ENCODE measurements at regions not wholly inside any gene's neighbourhood (a gene's known extent, or its start where the extent isn't known, plus 50 kb on each side); places are given as distances from the start of the nearest gene placed in this dataset.

DNA sequence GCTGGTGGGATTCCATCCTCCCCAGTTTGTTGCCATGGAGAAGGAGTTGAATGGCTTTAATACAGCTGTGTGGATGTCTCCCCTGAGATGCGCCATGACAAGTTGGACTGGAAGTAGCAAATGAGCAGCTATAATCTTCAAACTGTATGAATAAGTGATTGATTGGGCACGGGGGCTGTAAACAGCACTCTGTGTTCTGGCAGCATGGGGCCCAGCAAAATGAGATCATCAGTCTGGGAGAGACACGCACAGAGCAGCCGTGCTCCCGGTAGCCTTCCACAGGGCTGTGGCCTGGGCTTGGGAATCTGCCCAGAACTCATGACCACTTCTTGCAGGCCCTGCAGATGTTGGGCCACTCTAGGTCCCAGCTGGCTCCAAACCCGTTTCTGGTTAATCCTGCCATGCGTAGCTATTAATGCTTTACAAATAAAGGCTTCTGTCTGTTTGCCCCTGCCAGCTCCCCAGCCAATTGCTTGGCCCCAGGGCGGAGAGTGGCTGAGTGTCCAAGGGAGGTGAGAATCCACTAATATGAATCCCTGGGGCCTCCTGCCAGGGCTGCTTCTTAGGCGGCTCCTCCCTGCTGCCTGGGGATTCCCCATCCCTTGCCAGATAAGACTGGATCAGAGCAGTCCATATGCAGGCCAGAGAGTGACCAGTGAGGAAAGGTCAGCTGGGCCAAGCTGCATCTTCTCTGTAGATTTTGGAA lies 642.9 kb downstream of the AJAP1 start:
- ChIA-PET RAD21 (ENCODE audit: unreplicated experiment) (no interaction called here), CTCF (no interaction called here), SMC1A (ENCODE audit: uncharacterized antibody, unreplicated experiment) (no interaction called here), POLR2A (no interaction called here)
- DNase-seq (ENCODE audit: low read depth, low spot score), result no peak
- BruUV-seq (replicated peaks), result no TSS peak
- no peak overlapping the region for H2AFZ ChIP-seq (ENCODE audit: control insufficient read depth, low read depth, low read length)
- intact Hi-C loops (cut with micrococcal nuclease; ENCODE audit: unreplicated experiment) (no loop called here), in situ Hi-C loops (cut with MboI) (no loop called here)
- ATAC-seq, result no peak
- no peak for FAIRE-seq
- no peaks in the 10 kb centered on the region for H3K36me3 ChIP-seq (ENCODE audit: control insufficient read depth in 2 of 2, insufficient read depth in 2 of 2, low read length in 1 of 2)
- H3K27me3 ChIP-seq (replicated peaks in 1 of 2; ENCODE audit: control insufficient read depth in 2 of 2, insufficient read depth in 2 of 2, low read length in 1 of 2), result no peaks in the 10 kb centered on the region
- no peaks in the 10 kb centered on the region for H4K20me1 ChIP-seq (ENCODE audit: control insufficient read depth, insufficient read depth)
- TF ChIP-seq, protein P1, sequence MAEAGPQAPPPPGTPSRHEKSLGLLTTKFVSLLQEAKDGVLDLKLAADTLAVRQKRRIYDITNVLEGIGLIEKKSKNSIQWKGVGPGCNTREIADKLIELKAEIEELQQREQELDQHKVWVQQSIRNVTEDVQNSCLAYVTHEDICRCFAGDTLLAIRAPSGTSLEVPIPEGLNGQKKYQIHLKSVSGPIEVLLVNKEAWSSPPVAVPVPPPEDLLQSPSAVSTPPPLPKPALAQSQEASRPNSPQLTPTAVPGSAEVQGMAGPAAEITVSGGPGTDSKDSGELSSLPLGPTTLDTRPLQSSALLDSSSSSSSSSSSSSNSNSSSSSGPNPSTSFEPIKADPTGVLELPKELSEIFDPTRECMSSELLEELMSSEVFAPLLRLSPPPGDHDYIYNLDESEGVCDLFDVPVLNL (IDR thresholded peaks at IDR 0.05; ENCODE audit: low read depth, low read length), result no peak
- TF ChIP-seq SMARCA5 (IDR thresholded peaks at IDR 0.05), result no peak
- no peak for TF ChIP-seq SPI1 (IDR thresholded peaks at IDR 0.05; ENCODE audit: borderline replicate concordance, insufficient read depth, low read depth, low read length)
- TF ChIP-seq EZH2 (IDR thresholded peaks at IDR 0.05; ENCODE audit: borderline replicate concordance, control insufficient read depth, low read depth, low read length), result no peak
- no peak for TF ChIP-seq ZSCAN29 (IDR thresholded peaks at IDR 0.05)
- no peaks in the 10 kb centered on the region for H3K4me1 ChIP-seq (ENCODE audit: control insufficient read depth, insufficient read depth, low read length)
- H3K27ac ChIP-seq (ENCODE audit: control insufficient read depth, insufficient read depth), result no peak overlapping the region
- H3K79me2 ChIP-seq (ENCODE audit: control insufficient read depth, insufficient read depth, low read length), result no peaks in the 10 kb centered on the region
- H3K9me3 ChIP-seq (replicated peaks; ENCODE audit: control insufficient read depth, insufficient read depth, low read length), result no peaks in the 10 kb centered on the region
- 46% methylated on average over 9 of the region's 9 CpGs for WGBS (ENCODE audit: insufficient coverage, insufficient replicate concordance, low lambda C conversion rate, missing lambda C conversion rate)
- H3K9ac ChIP-seq (ENCODE audit: control insufficient read depth, insufficient read depth, low read length), result no peak overlapping the region
- H3K4me2 ChIP-seq (ENCODE audit: control insufficient read depth, insufficient read depth), result no peak overlapping the region
- H3K4me3 ChIP-seq, result no peak overlapping the region

DNA sequence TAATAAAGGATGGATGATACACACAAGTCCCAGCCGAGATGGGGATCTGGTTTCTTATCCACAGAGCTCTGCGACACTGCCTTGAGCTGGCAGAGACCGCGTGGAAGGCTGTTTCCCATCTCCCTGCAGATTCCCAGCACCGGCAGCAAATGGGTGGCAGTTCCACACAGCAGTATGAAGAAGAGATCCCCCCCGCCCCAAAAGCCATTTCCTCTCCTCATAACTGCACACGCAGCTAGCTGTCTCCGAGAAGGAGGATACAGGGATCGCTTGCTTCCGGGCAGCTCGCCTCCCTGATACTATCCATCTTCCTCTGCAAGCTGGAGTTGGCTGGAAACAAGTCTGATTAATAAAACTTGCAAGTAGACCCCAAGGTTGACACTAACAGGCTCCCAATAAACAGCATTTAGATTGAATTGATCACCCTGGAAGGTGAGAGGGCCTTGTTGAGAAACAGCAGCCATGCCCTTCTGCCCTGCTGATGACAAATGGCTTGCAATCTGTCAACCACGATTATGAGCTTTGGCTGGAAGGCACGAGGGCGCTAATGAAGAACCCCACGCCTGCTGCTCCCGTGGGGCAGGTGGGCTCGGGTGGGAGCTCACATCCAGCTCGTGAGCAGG lies 642.3 kb downstream of the AJAP1 start:
- no peak overlapping the region for H3K4me3 ChIP-seq
- no peak overlapping the region for H3K27ac ChIP-seq (ENCODE audit: control insufficient read depth, insufficient read depth)
- H3K36me3 ChIP-seq (ENCODE audit: control insufficient read depth in 2 of 2, insufficient read depth in 2 of 2, low read length in 1 of 2), result no peaks in the 10 kb centered on the region
- H3K4me2 ChIP-seq (ENCODE audit: control insufficient read depth, insufficient read depth), result no peak overlapping the region
- no peak for FAIRE-seq
- no peaks in the 10 kb centered on the region for H3K27me3 ChIP-seq (replicated peaks in 1 of 2; ENCODE audit: control insufficient read depth in 2 of 2, insufficient read depth in 2 of 2, low read length in 1 of 2)
- H3K9ac ChIP-seq (ENCODE audit: control insufficient read depth, insufficient read depth, low read length), result no peak overlapping the region
- DNase-seq (ENCODE audit: low read depth, low spot score), result no peak
- RAD21 ChIA-PET (ENCODE audit: unreplicated experiment), result no interaction called here
- ATAC-seq, result no peak
- H3K79me2 ChIP-seq (ENCODE audit: control insufficient read depth, insufficient read depth, low read length), result no peaks in the 10 kb centered on the region
- BruUV-seq (replicated peaks), result no TSS peak
- no peaks in the 10 kb centered on the region for H3K4me1 ChIP-seq (ENCODE audit: control insufficient read depth, insufficient read depth, low read length)
- in situ Hi-C loops (cut with MboI), result no loop called here
- POLR2A ChIA-PET, result no interaction called here
- H2AFZ ChIP-seq (ENCODE audit: control insufficient read depth, low read depth, low read length), result no peak overlapping the region
- 27% methylated on average over 18 of the region's 18 CpGs for WGBS (ENCODE audit: insufficient coverage, insufficient replicate concordance, low lambda C conversion rate, missing lambda C conversion rate)
- SMC1A ChIA-PET (ENCODE audit: uncharacterized antibody, unreplicated experiment), result no interaction called here
- TF ChIP-seq ZZZ3 (IDR thresholded peaks at IDR 0.05; ENCODE audit: control insufficient read depth, insufficient read length, low read depth) (no peak), SMARCA5 (IDR thresholded peaks at IDR 0.05) (no peak), RFX5 (IDR thresholded peaks at IDR 0.05; ENCODE audit: low read depth, low read length) (no peak), KAT2A (conservative IDR thresholded peaks at IDR 0.05; ENCODE audit: control insufficient read depth, low read depth, low read length) (no peak), HCFC1 (IDR thresholded peaks at IDR 0.05; ENCODE audit: low read length) (no peak), NRF1 (conservative IDR thresholded peaks at IDR 0.05; ENCODE audit: low read depth, low read length) (no peak), FOXM1 (IDR thresholded peaks at IDR 0.05; ENCODE audit: low read depth, low read length) (no peak), RELA (IDR thresholded peaks at IDR 0.05; ENCODE audit: borderline replicate concordance, partially characterized antibody) (no peak), BMI1 (IDR thresholded peaks at IDR 0.05; ENCODE audit: borderline replicate concordance) (no peak)
- TF ChIP-seq, protein P2, sequence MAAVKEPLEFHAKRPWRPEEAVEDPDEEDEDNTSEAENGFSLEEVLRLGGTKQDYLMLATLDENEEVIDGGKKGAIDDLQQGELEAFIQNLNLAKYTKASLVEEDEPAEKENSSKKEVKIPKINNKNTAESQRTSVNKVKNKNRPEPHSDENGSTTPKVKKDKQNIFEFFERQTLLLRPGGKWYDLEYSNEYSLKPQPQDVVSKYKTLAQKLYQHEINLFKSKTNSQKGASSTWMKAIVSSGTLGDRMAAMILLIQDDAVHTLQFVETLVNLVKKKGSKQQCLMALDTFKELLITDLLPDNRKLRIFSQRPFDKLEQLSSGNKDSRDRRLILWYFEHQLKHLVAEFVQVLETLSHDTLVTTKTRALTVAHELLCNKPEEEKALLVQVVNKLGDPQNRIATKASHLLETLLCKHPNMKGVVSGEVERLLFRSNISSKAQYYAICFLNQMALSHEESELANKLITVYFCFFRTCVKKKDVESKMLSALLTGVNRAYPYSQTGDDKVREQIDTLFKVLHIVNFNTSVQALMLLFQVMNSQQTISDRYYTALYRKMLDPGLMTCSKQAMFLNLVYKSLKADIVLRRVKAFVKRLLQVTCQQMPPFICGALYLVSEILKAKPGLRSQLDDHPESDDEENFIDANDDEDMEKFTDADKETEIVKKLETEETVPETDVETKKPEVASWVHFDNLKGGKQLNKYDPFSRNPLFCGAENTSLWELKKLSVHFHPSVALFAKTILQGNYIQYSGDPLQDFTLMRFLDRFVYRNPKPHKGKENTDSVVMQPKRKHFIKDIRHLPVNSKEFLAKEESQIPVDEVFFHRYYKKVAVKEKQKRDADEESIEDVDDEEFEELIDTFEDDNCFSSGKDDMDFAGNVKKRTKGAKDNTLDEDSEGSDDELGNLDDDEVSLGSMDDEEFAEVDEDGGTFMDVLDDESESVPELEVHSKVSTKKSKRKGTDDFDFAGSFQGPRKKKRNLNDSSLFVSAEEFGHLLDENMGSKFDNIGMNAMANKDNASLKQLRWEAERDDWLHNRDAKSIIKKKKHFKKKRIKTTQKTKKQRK (IDR thresholded peaks at IDR 0.05; ENCODE audit: low read depth, low read length), result no peak
- intact Hi-C loops (cut with micrococcal nuclease; ENCODE audit: unreplicated experiment), result no loop called here
- H3K9me3 ChIP-seq (replicated peaks; ENCODE audit: control insufficient read depth, insufficient read depth, low read length), result no peaks in the 10 kb centered on the region; the same call in 2 of the 3 replicates
- H4K20me1 ChIP-seq (ENCODE audit: control insufficient read depth, insufficient read depth), result no peaks in the 10 kb centered on the region
- CTCF ChIA-PET, result no interaction called here
